Ureter (tissue), 1 donor: ENCODE measurements at regions not wholly inside any gene's neighbourhood (a gene's known extent, or its start where the extent isn't known, plus 50 kb on each side); places are given as distances from the start of the nearest gene placed in this dataset.
A peak's percentile ranks its signal among the peaks of the same experiment; 100 is the strongest.

ENCODE experiments used
- DNase-seq: peaks from one replicate; pipeline ENCODE4 v3.0.0-alpha.2; 2020; ENCODE audit warnings: low spot score
- donor health status: DM: yes; HTN: yes; CAD: no.

- DNase-seq, result no peak
These were observed 58.5 kb downstream of the DLL1 start for GRCh38 chr6:170232186-170233002.

DNA sequence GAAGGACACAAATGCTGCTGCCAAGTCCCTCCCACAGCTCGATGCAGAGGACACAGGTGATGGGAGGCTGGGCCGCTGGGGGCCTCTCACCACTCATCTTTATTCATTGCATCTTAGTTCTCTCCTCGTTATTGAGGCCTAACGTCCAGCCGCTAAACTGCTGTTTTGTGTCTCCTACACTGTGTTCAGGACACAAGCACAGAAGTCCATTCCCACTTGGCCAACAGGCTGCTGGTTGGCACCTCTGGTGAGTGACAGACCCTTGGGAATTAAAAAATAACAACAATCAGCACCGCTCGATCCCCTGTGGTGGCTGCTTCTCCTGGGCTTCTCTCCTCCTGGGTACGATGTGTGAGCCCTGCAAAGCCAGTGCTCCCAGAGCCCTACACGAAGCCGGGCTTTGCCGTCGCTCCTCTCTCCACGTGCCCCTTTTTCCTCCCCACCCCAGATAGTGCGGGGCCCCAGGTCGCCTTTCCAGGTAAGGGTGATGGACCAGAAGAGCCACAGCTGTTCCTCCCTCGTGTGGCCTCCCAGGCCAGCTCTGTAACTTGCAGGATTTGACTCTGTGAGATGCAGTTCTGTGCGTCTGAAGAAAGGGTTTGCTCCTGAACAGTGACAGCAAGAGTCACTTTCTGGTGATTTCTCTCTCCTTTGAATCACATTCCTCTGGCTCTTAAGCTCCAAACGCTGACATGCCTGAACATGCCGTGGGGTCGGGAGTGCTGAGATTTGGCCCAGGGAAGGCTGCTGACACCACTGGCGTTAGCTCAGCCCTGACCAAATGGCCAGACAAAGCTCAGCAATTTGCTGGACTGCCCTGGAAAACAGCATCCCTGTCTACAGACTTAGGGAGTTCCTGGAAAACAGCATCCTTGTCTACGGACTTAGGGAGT lies 59.3 kb downstream of the DLL1 start:
- no peak for DNase-seq

GRCh38 chr6:170230520-170231292 lies 60.2 kb downstream of the DLL1 start:
- no peak for DNase-seq

DNA sequence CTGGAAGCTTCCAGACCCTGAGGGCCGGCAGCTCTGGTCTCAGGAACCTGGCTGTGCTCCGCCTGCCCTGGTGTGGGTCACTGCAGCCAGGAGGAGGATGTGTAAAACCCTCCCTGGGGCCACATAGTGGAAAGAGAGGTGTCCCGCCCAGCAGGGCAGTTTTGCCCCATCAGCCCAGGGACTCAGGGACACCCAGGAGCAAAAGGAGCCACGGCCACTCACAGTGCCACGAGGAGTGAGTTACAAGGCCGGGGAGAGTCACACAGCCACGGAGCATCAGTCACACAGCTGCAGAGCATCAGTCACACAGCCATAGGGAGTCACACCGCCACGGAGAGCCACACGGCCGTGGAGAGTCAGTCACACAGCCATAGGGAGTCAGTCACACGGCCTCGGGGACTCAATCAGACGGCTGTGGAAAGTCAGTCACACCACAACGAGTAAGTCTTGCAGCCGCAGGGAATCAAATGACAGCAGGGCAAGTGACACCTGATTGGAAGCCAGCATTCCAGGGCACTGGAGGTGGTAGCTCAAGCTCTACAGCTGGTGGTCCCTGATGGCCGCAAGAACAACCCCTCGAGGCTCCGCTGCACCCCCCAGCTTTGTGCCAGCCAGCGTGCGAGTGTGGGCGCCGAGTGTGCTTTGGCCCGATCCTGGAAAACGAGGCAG lies 60.9 kb downstream of the DLL1 start:
- no peak for DNase-seq

- DNase-seq, result no peak
These were observed 61.5 kb downstream of the DLL1 start for GRCh38 chr6:170229396-170229795.

DNA sequence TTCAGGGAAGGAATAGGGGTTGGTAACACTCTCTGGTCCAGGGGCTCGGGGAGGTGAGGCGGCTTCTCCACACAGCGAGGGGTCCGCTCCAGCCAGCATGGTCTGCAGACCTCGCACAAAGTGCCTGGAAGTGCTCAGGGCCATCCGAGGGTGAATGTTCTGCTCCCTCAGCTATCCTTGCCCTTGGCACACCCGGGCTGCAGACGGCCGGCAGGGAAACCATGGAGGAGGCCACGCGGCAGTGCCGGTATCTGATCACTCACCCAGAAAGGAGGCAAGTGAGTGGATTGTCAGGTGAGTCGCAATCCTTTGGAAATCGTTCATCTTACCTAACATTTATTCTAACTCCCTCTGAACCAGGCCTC lies 62.0 kb downstream of the DLL1 start:
- no peak for DNase-seq

GRCh38 chr6:170227996-170228945 lies 62.6 kb downstream of the DLL1 start:
- DNase-seq, result no peak

DNA sequence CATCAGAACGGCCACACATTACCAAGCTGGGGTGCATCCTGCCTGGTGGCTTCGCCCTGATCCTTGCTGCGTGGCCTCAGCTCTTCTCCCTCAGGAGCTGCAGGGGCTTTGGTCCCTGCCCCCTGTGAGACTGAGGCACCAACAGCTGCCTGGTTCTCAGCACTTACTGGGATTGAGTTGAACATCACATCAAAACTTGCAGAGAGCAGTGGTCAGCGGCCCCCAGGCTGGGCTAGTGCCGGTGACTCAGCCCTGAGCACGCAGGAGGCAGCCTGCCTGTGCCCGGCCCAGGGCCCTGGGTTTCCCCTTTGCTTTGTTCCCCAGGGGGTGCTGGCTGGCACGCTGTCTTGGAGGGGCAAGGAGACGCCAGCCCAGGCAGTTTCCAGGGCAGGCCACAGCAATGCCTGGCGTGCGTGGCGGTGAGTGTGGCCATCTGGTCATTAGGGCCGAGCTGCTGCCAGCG lies 63.3 kb downstream of the DLL1 start:
- no peak for DNase-seq

GRCh38 chr6:170226647-170227046 lies 64.2 kb downstream of the DLL1 start:
- DNase-seq, result no peak

GRCh38 chr6:170225852-170226417 lies 64.9 kb downstream of the DLL1 start:
- DNase-seq, result peak; percentile 72

DNA sequence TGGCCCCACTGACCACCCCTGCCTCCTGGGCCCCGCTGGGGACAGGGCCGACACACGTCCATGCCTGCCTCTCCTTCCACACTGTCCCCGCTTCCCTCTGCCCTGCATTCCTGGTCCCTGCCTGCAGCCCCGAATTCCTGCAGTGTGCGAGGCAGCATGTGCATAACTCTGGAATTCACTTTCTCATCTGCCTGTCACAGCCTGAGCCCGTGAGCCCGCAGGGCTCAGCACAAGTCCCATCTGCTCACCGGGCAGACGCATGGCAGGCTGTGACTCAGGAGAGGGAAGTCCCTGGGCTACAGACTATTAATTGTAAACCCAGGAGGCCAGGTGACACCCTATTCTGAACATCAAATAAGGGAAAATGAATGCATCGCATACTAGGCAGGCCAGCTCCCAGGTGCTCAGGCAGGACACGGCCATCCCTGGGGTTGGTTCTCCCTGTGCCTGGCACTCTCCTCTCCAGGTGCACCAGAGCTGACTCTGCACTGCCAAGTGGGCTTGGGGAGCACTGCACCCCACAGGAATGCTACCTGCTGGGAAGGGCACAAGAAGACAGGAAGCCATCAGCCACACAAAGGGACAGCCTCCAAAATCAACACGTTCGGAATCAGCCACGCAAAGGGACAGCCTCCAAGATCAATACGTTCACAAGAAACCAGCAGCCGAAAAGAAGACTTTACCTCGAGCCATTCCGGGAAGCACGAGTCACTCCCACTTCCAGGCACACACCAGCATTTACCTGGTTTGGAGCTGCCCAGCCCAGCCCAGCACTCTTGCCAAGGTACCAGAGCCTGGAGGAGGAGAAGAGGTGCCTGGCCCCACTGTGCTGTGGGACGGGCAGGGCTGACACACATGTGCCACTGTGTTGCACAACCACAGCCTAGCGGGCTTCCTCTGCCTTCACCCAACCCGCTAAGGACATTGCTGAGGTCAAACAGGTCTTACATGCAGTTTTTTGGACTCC lies 65.9 kb downstream of the DLL1 start:
- peak; percentile 60 for DNase-seq

DNA sequence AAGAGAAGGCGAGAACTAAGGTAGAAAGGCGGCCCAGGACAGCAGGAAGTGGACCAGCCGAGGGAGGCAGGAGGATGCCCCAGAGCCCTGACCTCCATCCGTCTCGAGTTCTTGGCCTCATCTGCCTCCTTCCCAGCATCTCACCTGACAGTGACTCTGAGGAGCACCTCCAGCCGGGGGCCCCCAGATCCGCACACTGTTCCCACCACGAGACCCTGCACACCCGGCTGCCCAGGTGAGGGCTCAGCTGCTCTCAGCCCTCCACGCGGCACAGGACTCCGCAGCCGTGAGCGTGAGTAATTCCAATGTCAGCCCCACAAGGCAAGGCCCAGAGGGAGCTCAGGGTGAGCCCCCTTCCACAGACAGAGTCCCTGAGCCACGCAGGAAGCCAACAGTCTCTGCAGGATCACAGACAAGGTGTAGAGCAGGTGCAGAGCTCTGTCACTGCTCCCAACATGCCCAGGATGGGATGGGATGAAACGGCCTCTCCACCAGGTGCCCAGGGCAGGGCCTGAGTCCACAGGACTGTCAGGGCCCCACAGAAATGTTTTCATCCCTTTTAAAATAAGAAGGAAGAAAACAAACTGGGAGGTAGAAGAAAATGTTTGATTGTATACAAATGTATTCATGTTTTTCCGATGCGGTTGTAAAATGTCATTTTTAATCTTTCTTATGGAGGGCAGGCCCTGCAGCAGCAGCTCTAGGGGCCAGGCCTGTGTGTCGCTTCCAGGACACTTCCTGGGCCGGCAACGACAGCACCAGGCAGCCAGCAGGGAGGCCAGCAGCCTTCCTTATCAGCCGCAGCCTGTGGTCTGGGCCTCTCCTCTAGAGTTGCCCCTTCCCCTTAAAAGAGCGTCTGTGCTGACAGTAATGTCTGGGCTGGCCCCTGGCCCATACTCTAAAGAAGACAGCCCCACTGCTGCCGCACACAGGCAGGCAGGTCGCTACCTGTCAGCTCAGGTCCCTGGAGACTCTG lies 66.9 kb downstream of the DLL1 start:
- no peak for DNase-seq

- DNase-seq, result peak; percentile 42
These were observed 68.1 kb downstream of the DLL1 start for GRCh38 chr6:170222498-170223471.

- peak; percentile 34 for DNase-seq
These were observed 69.0 kb downstream of the DLL1 start for GRCh38 chr6:170221753-170222400.

- peak; percentile 17 for DNase-seq
These were observed 69.7 kb downstream of the DLL1 start for GRCh38 chr6:170221052-170221752.
